ENCODE measurements at regions not wholly inside any gene's neighbourhood (a gene's known extent, or its start where the extent isn't known, plus 50 kb on each side); places are given as distances from the start of the nearest gene placed in this dataset.

GRCh38 chr1:219438386-219438785 lies 174.5 kb downstream of the ZC3H11B start:
- TF ChIP-seq POLR2AphosphoS2 (conservative IDR thresholded peaks at IDR 0.05; ENCODE audit: low read length) = no peak
- TF ChIP-seq CTCF (IDR thresholded peaks at IDR 0.05) = no peak
- no peak for TF ChIP-seq HMGXB4 (CRISPR knock-in tag; IDR thresholded peaks at IDR 0.05; ENCODE audit: borderline replicate concordance)
- no peak for TF ChIP-seq NPAS2 (CRISPR knock-in tag; IDR thresholded peaks at IDR 0.05; ENCODE audit: borderline replicate concordance)
- no peak for TF ChIP-seq NR3C1 (IDR thresholded peaks at IDR 0.05)
- TF ChIP-seq BHLHE40 (IDR thresholded peaks at IDR 0.05; ENCODE audit: low read depth, low read length) = no peak

Measured in A549 (cell line).